HG02938 (cell line): ENCODE measurements at regions not wholly inside any gene's neighbourhood (a gene's known extent, or its start where the extent isn't known, plus 50 kb on each side); places are given as distances from the start of the nearest gene placed in this dataset.
"Not testable (repeated sequence)": the region's sequence is repeated elsewhere in the genome, so short reads cannot be mapped to it uniquely, and the experiment has no call there.

Experiments
- ATAC-seq: cut with Tn5 transposase; IDR thresholded peaks from one replicate; pipeline ENCODE4 v1.9.1; 2021; ENCODE audit warnings: mild to moderate bottlenecking, moderate library complexity; ENCODE audit not compliant: unreplicated experiment

- ATAC-seq: not testable (repeated sequence)
Measured at GRCh38 chr7:65797086-65797485, 75.8 kb upstream of the VKORC1L1 start.

- not testable (repeated sequence) for ATAC-seq
Measured at GRCh38 chr7:65797566-65797965, 75.3 kb upstream of the VKORC1L1 start.

DNA sequence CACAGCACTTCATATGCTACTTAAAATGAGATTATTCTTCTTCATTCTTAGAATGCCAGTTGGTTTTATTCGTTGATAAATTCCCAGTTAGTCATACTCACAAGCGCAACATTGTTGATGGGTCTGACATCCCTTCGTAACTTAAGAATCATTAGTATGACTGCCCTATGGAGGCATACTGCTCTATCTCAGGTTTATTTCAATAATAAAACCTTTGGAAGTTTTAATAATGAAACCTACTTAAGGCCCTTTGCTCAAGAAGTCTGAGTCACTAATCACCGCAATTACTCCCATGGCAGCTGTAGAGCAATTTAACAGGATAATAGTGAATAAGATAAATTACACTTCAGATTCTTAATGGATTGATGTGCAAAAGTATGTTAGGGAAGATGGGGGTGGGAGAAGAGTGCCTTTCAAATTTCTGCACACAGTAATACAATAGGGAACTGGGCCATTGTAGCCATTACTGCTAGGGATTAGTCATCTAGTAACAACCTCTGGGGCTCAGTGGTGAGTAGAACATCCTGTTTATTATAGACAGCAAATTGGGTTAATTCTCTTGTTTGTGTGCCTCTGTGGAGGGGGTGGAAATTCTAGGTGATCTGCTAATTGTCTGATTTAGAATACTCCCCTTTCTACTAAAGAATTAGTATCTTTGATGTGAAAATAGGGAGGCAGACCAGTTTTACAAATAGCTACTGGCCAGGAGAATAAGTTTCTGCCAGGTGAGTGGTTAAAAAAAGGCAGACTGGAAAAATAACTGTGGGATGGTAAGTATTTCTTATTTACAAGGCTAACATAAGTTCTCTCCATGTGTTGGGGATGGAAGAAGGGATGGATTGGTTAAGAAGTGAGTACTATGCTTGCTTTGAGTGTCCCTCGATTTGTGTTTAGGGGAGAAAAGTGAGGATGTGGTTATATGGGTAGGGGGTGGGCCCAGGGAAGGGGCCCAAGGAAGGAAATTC is 74.5 kb upstream of the VKORC1L1 start:
- ATAC-seq: peak; percentile 99

DNA sequence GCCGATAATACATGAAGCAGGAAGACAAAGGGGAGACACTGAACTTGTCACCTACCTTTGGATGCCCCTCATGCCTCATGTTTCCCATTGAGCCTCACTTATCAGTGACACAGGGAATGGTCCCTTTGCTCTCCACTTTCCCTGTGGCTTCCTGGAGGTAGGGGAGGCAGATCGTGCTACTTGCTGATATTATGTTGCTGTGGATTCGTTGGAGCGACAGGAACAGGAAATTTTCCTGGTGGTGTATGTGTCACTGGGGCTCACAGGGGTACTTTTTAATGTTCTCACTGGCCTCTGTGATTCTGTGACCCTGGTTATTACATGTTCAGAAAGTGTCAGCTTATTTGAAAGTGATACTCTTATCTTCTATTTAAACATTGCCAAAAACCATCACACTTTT is 72.7 kb upstream of the VKORC1L1 start:
- not testable (repeated sequence) for ATAC-seq

- no peak for ATAC-seq
Measured at GRCh38 chr7:65800890-65801341, 72.0 kb upstream of the VKORC1L1 start.

- no peak for ATAC-seq
Measured at GRCh38 chr7:65804887-65805286, 68.0 kb upstream of the VKORC1L1 start.

- not testable (repeated sequence) for ATAC-seq
Measured at GRCh38 chr7:65807067-65807466, 65.8 kb upstream of the VKORC1L1 start.

GRCh38 chr7:65809259-65809981 is 63.5 kb upstream of the VKORC1L1 start:
- ATAC-seq: peak; percentile 91

DNA sequence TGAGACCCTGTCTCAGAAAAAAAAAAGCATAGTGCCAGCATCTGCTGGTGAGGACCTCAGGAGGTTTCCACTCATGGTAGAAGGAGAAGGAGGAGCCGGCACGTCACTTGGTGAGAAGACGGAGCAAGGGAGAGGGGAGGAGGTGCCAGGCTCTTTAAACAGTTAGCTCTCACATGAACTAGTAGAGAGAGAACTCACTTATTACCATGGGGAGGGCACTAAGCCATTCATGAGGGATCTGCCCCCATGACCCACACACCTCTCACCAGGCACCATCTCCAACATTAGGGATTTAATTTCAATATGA is 62.9 kb upstream of the VKORC1L1 start:
- ATAC-seq: peak; percentile 20

GRCh38 chr7:65812281-65812680 is 60.6 kb upstream of the VKORC1L1 start:
- no peak for ATAC-seq

- not testable (repeated sequence) for ATAC-seq
Measured at GRCh38 chr7:65814556-65815167, 58.2 kb upstream of the VKORC1L1 start.

DNA sequence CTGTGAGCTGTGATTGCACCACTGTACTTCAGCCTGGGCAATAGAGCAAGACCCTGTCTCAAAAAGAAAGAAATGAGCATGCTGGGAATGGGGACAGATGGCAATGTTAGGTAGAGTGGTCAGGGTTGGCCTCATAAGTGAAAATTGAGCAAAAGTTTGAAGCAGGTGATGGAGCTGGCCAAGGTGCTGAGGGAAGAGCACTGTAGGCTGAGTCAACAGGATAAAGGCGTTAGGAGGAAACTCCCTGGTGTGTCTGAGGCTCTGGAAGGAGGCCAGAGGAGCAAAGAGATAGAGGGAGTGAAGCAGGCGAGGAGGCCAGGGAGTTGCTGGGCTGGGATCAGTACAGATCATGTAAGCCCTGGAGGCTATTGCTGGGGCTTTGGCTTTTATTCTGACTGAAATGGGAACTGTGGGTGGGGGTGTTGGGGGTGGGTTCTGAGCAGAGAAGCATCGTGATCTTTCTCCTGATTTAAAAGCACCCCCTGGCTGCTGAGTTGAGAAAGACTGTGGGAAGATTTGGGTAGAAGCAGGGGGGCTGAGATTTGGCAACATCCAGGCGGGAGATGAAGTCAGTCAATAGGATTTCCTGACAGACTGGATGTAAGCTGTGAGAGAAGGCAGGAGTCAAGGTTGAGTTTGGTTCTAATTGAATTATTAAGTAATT is 52.5 kb upstream of the VKORC1L1 start:
- no peak for ATAC-seq
